H54 (cell line): ENCODE measurements at regions not wholly inside any gene's neighbourhood (a gene's known extent, or its start where the extent isn't known, plus 50 kb on each side); places are given as distances from the start of the nearest gene placed in this dataset.

Experiments used
- DNase-seq: peaks from one replicate; pipeline ENCODE4 v3.0.0; 2011; ENCODE audit warnings: low spot score, mixed read lengths; ENCODE audit not compliant: insufficient read length
- FAIRE-seq: peaks from 3 replicates; lab custom pipeline; 2011; peaks lifted over from hg19 to GRCh38; lab: Jason Lieb, UNC
- POLR2A ChIP-seq: IDR thresholded peaks from 2 replicates; pipeline ENCODE4 v1.6.1; 2011; ENCODE audit warnings: low read depth, mild to moderate bottlenecking, low read length

DNA sequence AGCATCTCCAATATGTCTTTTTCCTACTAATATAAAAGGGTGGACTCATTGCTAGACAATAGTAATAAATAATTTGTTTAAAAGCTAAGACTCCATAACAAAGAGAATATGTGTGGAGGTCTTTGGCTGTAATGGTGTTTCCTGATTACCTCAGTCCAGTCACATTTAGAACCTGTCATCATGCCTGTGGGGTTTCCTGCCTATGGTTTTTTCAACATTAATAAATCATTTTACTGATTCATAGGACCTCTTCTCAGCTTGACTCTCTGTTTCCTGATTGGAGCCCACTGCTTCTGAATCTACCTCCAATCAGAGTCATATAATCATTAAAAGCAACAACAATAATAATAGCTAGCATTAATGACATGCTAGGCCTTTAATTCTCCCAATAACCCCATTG is 52.4 kb upstream of the GNAI1 start:
- no peak for TF ChIP-seq POLR2A
- DNase-seq (no peak), FAIRE-seq (no peak)

DNA sequence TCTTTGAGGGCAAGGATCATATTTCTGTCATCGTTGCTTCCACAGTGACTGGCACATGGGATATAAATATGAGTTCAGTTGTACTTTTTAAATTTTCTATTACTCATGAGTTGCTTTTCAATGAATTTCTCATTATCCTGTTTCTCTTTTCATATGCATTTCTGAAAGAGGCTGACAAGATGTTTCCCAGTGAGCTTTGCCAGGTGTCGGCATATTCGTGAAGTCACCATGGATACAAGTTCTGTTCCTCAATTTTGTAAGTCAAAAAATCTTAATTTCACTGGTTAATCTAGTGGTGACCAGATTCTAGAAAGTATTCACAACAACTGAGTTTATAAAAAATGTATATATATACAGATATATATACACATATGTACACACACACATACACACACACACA is 55.7 kb upstream of the GNAI1 start:
- FAIRE-seq = no peak
- no peak for DNase-seq
- no peak for TF ChIP-seq POLR2A

- DNase-seq (no peak), FAIRE-seq (peak; percentile 77)
- no peak for TF ChIP-seq POLR2A
Observed at GRCh38 chr7:80078159-80078731, 56.4 kb upstream of the GNAI1 start.

DNA sequence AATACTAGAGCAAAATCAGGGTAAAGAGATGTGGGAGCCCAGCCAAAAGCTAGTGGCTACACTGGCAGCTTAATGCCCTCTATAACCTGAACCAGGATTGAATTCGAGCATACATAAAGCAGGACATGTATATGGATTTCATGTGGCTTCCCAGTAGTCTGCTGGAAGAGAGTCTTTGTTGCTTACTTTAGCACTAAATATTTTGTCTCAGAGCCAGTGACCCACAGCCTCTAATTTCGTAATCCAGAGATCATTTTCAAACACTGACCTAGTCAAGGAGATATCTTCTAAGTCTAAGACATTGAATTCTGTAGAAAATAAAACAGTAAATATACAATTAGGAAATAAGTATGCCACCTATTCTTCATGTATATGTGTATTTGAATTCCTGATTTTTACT is 64.2 kb upstream of the GNAI1 start:
- FAIRE-seq = no peak

GRCh38 chr7:80066639-80067038 is 68.0 kb upstream of the GNAI1 start:
- no peak for TF ChIP-seq POLR2A
- DNase-seq (no peak), FAIRE-seq (no peak)

More for the DNA sequence above, 64.2 kb upstream of the GNAI1 start:
- DNase-seq = no peak
- no peak for TF ChIP-seq POLR2A

DNA sequence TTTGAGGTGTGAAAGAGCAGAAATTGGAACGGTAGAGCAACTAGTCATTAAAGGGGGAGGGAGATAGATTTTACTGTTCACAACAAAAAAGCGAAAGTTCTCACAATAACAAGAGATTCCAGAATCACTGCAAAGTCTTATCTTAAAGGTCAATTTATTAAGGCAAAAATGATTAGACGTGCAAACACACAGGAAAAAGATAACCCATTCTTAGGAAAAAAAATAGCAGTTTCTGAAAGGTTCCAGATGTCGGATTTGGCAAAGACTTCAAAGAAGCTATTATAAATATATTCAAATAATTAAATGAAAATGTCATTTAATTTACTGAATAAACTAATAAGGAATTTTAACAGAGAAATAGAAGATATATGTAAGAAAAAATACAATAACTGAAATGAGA is 70.8 kb upstream of the GNAI1 start:
- FAIRE-seq = no peak
- TF ChIP-seq POLR2A = no peak
- no peak for DNase-seq

DNA sequence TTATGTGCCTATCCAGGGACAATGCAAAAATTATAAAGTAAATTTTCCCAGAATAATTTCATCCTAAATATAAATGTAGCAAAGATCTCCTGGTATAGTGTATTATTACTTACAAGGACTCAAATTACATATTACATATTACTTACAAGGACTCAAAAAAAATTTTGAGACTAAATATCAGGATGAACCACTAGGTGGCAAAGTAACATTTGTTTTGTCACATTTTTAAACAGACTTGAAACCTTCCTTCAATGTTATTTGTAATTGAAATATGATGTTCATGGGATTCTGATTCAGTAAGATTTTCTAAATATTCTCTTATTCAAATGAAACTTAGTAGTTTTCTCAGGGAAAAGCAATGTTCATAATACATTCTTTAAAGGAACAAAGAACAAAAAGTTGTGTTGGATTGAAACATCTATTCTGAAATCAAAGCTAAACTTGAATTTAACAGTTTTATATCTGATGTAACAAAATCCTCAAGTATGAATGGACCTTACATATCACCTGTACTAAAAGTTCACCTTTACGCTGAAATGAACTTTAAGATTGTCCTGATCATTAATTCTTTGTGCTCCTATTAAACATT is 74.3 kb upstream of the GNAI1 start:
- no peak for TF ChIP-seq POLR2A
- no peak for DNase-seq
- peak; percentile 80 for FAIRE-seq

- DNase-seq (no peak), FAIRE-seq (no peak)
- no peak for TF ChIP-seq POLR2A
Observed at GRCh38 chr7:80057488-80057887, 77.1 kb upstream of the GNAI1 start.

GRCh38 chr7:80054356-80054755 is 80.3 kb upstream of the GNAI1 start:
- no peak for TF ChIP-seq POLR2A
- FAIRE-seq (peak; percentile 43), DNase-seq (no peak)

GRCh38 chr7:80053124-80053523 is 81.5 kb upstream of the GNAI1 start:
- DNase-seq (no peak), FAIRE-seq (no peak)
- TF ChIP-seq POLR2A = no peak

DNA sequence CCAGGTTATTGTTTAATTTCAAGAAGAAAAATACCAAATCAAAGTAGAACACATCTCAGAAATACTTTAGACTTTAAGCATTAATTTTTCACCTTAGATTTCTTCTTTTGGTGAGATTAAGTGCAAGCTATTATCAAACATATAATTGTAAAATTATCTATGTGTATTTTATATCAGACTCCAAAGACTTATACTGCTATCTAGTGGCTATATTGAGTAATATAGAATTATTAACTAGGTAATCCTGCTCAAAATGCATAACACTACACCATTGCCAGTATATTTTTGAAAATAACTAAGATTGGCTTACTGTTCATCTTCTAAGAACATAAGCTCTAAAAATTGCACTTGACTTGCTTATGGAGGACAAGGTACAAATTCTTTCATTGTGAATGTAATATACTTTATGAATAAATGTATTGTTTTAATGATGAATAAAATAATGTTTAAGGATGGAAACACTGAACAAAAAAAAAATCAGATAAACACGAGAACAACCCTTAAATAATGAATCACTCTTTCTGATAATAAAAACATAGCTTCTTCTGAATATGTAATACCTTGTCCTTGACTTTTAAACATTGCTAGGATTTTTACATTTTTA is 86.7 kb upstream of the GNAI1 start:
- FAIRE-seq (no peak), DNase-seq (no peak)
- TF ChIP-seq POLR2A = no peak

DNA sequence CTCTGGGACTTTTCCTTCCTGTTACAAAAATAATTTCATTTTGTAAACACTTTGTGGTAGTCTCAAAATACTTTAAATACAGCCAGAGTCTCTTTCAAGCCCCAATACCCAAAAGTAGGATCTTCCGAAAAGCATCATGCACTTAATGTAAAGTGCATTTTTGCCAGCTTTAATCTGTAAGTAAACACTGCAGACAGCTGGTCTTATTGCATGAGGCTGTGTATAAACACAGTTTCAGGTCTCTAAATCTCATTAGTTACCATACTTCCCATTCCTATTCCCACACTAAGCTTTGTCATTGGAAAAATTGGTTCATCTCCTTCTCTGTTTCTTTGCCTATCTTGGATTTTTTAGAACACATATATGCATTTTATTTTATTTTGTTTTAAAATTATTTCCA is 87.6 kb upstream of the GNAI1 start:
- FAIRE-seq (no peak), DNase-seq (no peak)
- TF ChIP-seq POLR2A = no peak

- no peak for TF ChIP-seq POLR2A
- no peak for FAIRE-seq
- DNase-seq = no peak
Observed at GRCh38 chr7:80044796-80045195, 89.8 kb upstream of the GNAI1 start.

DNA sequence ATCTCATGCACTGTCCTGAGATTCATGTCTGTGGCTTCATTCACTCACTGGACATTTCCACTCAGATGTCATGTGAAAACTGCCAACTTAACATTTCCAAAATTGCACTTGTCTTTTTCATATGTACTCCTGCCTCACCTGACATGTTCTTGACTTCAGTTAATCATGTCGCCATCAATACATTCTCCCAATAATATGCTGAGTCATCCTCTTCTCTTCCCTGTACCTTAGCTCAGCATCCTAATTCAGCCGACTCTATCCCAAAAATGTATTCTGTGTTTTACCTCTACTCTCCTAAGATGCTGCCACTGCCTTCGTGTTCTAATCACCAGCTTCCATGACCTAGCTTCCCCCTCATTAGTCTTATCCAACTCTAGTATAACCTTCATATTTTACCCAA is 93.9 kb upstream of the GNAI1 start:
- FAIRE-seq (no peak), DNase-seq (no peak)
- no peak for TF ChIP-seq POLR2A

GRCh38 chr7:80040335-80040734 is 94.3 kb upstream of the GNAI1 start:
- DNase-seq (no peak), FAIRE-seq (no peak)
- no peak for TF ChIP-seq POLR2A
